ENCODE measurements at regions not wholly inside any gene's neighbourhood (a gene's known extent, or its start where the extent isn't known, plus 50 kb on each side); places are given as distances from the start of the nearest gene placed in this dataset.

GRCh38 chr6:168129292-168130167 lies 50.5 kb upstream of the FRMD1 start:
- no peak for TF ChIP-seq POLR2AphosphoS5 (IDR thresholded peaks at IDR 0.05)
- TF ChIP-seq EP300 (IDR thresholded peaks at IDR 0.05): no peak
- no peak for TF ChIP-seq CTCF (IDR thresholded peaks at IDR 0.05)
- TF ChIP-seq POLR2A (IDR thresholded peaks at IDR 0.05): no peak
- H3K27me3 ChIP-seq: no peaks in the 10 kb centered on the region
- no peaks in the 10 kb centered on the region for H3K9me3 ChIP-seq
- H3K4me1 ChIP-seq: peaks cover 0 to 13% (median 6%) of the 10 kb centered on the region in 4 donors
- peak in 1 of 2 donors; percentile 83 for DNase-seq
- WGBS, 2 donors: 90 to 91% methylated on average over 32 to 39 of the region's 40 CpGs
- H3K4me3 ChIP-seq: no peak overlapping the region
- no peaks in the 10 kb centered on the region for H3K36me3 ChIP-seq
- no peak overlapping the region for H3K27ac ChIP-seq
- ATAC-seq (ENCODE audit: low FRiP score in 2 of 2): no peak

- Histone ChIP-seq H3K4me3 (no peak overlapping the region), H3K9me3 (no peaks in the 10 kb centered on the region), H3K27me3 (no peaks in the 10 kb centered on the region), H3K4me1 (peaks cover 0 to 13% (median 6%) of the 10 kb centered on the region in 4 donors), H3K27ac (no peak overlapping the region), H3K36me3 (no peaks in the 10 kb centered on the region)
- ATAC-seq (ENCODE audit: low FRiP score in 2 of 2): no peak
- peak in 1 of 2 donors; percentile 76 for DNase-seq
- 93 to 94% methylated on average over 27 of the region's 27 CpGs for WGBS, 2 donors
- TF ChIP-seq EP300 (IDR thresholded peaks at IDR 0.05) (no peak), CTCF (IDR thresholded peaks at IDR 0.05) (no peak), POLR2AphosphoS5 (IDR thresholded peaks at IDR 0.05) (no peak), POLR2A (IDR thresholded peaks at IDR 0.05) (no peak)
Observed at GRCh38 chr6:168128631-168129291, 49.7 kb upstream of the FRMD1 start.
